KMS-11 (cell line): ENCODE measurements at regions not wholly inside any gene's neighbourhood (a gene's known extent, or its start where the extent isn't known, plus 50 kb on each side); places are given as distances from the start of the nearest gene placed in this dataset.

ENCODE experiments used
- H2AFZ ChIP-seq: fragments of 200-600 bp; sonication (generic); 2 replicates; pipeline ENCODE4 v1.6.1; 2016; ENCODE audit warnings: antibody characterized with exemption, mixed run types, low read depth
- H3K27ac ChIP-seq: fragments of 200-600 bp; sonication (generic); 2 replicates; pipeline ENCODE4 v1.6.1; 2016; ENCODE audit warnings: mild to moderate bottlenecking, mixed run types
- H3K27me3 ChIP-seq: fragments of 200-600 bp; sonication (generic); 2 replicates; pipeline ENCODE4 v1.6.1; 2017; ENCODE audit warnings: mild to moderate bottlenecking, low read depth, mixed run types, moderate library complexity; ENCODE audit not compliant: insufficient read depth
- H3K36me3 ChIP-seq: fragments of 200-600 bp; sonication (generic); 2 replicates; pipeline ENCODE4 v1.6.1; 2017; ENCODE audit warnings: mild to moderate bottlenecking, mixed run types; ENCODE audit not compliant: insufficient read depth
- H3K4me1 ChIP-seq: fragments of 200-600 bp; sonication (generic); 2 replicates; pipeline ENCODE4 v1.6.1; 2016; ENCODE audit warnings: mild to moderate bottlenecking, low read depth, mixed run types; ENCODE audit not compliant: poor library complexity, severe bottlenecking
- H3K4me2 ChIP-seq: fragments of 200-600 bp; sonication (generic); 2 replicates; pipeline ENCODE4 v1.7.0; 2016; ENCODE audit warnings: mild to moderate bottlenecking, mixed run types
- H3K4me3 ChIP-seq: fragments of 200-600 bp; sonication (generic); IDR thresholded peaks from 2 replicates; pipeline ENCODE4 v1.6.1; 2017; ENCODE audit warnings: low read depth, low read length, mixed read lengths; ENCODE audit not compliant: insufficient read depth
- H3K79me2 ChIP-seq: fragments of 200-600 bp; sonication (generic); 2 replicates; pipeline ENCODE4 v1.6.1; 2016; ENCODE audit warnings: low read depth, mixed run types; ENCODE audit not compliant: insufficient read depth
- H3K9ac ChIP-seq: fragments of 200-600 bp; sonication (generic); 2 replicates; pipeline ENCODE4 v1.6.1; 2016; ENCODE audit warnings: mild to moderate bottlenecking, mixed run types
- H4K20me1 ChIP-seq: fragments of 200-600 bp; sonication (generic); 2 replicates; pipeline ENCODE4 v1.6.1; 2016; ENCODE audit warnings: mild to moderate bottlenecking, mixed run types; ENCODE audit not compliant: insufficient read depth
- TF ChIP-seq, protein P1 (sequence below): fragments of 200-600 bp; sonication (generic); conservative IDR thresholded peaks from 2 replicates; pipeline ENCODE4 v1.6.1; 2017; ENCODE audit warnings: low read depth, mild to moderate bottlenecking, antibody characterized with exemption, low read length, moderate library complexity, mixed read lengths

DNA sequence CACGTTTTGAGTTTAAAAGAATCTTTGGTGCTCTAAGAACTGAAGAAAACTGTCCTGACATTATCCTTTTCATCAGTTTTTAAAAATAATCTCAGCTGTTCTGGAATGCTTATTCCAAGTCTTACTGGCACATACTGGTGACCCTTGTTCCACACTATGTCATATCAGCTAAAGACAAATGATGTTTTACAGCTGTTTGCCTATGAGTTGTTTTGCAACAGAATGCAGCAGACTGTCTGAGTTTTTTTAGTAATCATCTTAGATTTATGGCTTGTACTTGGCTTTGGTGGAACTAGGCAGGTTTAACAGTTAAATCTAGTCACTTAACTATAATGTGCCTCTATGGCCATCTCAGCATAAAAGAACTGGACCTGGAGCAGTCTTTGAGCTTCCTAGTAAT lies 91.6 kb upstream of the GRIN2B start:
- H3K4me1 ChIP-seq: no peaks in the 10 kb centered on the region
- H3K4me2 ChIP-seq: no peak overlapping the region
- H2AFZ ChIP-seq: no peak overlapping the region
- H3K36me3 ChIP-seq: no peaks in the 10 kb centered on the region
- H3K79me2 ChIP-seq: no peaks in the 10 kb centered on the region
- no peak overlapping the region for H3K27ac ChIP-seq
- H4K20me1 ChIP-seq: no peaks in the 10 kb centered on the region
- H3K4me3 ChIP-seq: no peak overlapping the region
- TF ChIP-seq, protein P1, sequence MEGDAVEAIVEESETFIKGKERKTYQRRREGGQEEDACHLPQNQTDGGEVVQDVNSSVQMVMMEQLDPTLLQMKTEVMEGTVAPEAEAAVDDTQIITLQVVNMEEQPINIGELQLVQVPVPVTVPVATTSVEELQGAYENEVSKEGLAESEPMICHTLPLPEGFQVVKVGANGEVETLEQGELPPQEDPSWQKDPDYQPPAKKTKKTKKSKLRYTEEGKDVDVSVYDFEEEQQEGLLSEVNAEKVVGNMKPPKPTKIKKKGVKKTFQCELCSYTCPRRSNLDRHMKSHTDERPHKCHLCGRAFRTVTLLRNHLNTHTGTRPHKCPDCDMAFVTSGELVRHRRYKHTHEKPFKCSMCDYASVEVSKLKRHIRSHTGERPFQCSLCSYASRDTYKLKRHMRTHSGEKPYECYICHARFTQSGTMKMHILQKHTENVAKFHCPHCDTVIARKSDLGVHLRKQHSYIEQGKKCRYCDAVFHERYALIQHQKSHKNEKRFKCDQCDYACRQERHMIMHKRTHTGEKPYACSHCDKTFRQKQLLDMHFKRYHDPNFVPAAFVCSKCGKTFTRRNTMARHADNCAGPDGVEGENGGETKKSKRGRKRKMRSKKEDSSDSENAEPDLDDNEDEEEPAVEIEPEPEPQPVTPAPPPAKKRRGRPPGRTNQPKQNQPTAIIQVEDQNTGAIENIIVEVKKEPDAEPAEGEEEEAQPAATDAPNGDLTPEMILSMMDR: no peak
- H3K9ac ChIP-seq: no peak overlapping the region
- H3K27me3 ChIP-seq: no peaks in the 10 kb centered on the region

DNA sequence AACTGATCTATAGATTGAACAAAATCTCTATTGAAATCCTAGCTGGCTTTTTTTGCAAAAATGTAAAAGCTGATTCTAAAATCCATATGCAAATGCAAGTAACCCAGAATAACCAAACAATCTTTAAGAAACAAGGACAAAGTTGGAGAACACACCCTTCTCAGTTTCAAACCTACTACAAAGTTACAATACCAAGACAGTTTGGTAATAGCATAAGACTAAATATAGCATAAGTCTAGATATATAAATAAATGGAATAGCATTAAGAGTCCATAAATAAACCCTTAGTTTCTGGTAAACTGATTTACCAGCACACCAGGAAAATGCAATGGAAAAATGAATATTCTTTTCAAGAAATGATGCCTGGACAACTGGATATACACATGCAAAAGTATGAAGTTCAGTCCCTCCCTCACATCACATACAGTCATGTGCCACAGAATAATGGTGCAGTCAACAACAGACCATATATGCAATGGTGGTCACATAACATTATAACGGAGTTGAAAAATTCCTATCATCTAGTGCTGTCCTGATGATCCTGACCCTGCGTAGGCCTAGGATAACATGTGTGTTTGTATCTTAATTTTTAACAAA lies 94.5 kb upstream of the GRIN2B start:
- H3K4me1 ChIP-seq: no peaks in the 10 kb centered on the region
- H3K36me3 ChIP-seq: no peaks in the 10 kb centered on the region
- H3K4me2 ChIP-seq: no peak overlapping the region
- no peak overlapping the region for H2AFZ ChIP-seq
- H3K27ac ChIP-seq: no peak overlapping the region
- no peaks in the 10 kb centered on the region for H3K27me3 ChIP-seq
- TF ChIP-seq, protein P1: no peak
- H3K9ac ChIP-seq: no peak overlapping the region
- H4K20me1 ChIP-seq: no peaks in the 10 kb centered on the region
- no peak overlapping the region for H3K4me3 ChIP-seq
- H3K79me2 ChIP-seq: no peaks in the 10 kb centered on the region

DNA sequence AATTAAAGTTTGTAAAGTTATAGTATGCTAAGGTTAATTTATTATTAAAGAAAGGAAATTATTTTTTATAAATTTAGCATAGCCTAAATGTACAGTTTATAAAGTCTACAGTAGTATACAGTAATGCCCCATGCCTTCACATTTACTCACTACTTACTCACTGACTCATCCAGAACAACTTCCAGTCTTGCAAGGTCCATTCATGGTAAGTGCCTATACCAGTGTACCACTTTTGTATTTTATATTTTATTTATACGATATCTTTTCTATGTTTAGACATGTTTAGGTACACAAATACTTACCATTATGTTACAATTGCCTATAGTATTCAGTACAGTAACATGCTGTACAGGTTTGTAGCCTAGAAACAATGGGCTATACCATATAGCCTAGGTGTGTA lies 95.1 kb upstream of the GRIN2B start:
- no peaks in the 10 kb centered on the region for H3K27me3 ChIP-seq
- H4K20me1 ChIP-seq: no peaks in the 10 kb centered on the region
- no peak overlapping the region for H3K4me3 ChIP-seq
- no peak overlapping the region for H3K9ac ChIP-seq
- TF ChIP-seq, protein P1: no peak
- no peak overlapping the region for H3K27ac ChIP-seq
- H3K79me2 ChIP-seq: no peaks in the 10 kb centered on the region
- no peak overlapping the region for H2AFZ ChIP-seq
- H3K4me1 ChIP-seq: no peaks in the 10 kb centered on the region
- no peaks in the 10 kb centered on the region for H3K36me3 ChIP-seq
- no peak overlapping the region for H3K4me2 ChIP-seq

DNA sequence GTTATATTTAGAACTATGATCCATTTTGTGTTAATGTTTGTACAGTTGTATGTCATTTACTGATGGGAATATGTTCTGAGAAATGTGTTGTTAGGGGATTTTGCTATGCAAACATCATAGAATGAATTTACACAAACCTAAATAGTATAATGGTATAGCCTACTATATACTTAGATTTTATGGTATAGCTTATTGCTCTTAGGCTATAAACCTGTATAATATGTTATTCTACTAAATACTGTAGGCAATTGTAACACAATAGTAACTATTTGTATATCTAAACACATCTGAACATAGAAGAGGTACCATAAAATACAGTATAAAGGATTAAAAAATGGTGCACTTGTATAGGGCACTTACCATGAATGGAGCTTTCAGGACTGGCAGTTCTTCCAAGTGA lies 105.4 kb upstream of the GRIN2B start:
- Histone ChIP-seq H3K4me3 (no peak overlapping the region), H3K4me1 (no peaks in the 10 kb centered on the region), H4K20me1 (no peaks in the 10 kb centered on the region), H3K4me2 (no peak overlapping the region), H3K27me3 (no peaks in the 10 kb centered on the region), H3K79me2 (no peaks in the 10 kb centered on the region), H3K36me3 (no peaks in the 10 kb centered on the region), H2AFZ (no peak overlapping the region), H3K9ac (no peak overlapping the region), H3K27ac (no peak overlapping the region)
- TF ChIP-seq, protein P1: no peak
